ENCODE measurements at regions not wholly inside any gene's neighbourhood (a gene's known extent, or its start where the extent isn't known, plus 50 kb on each side); places are given as distances from the start of the nearest gene placed in this dataset.

DNA sequence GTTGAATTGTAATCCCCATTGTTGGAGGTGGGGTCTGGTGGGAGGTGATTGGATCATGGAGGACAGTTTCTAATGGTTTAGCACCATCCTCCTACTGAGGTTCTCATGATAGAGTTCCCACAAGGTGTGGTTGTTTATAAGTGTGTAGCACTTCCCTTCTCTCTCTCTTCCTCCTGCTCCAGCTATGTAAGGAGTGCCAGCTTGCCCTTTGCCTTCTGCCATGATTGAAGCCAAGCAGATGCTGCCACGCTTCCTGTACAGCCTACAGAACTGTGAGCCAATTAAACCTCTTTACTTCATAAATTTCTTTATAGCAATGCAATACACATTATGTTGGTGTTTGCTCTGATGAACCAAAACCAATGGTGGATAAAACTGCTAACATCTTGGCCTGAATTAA is 238.2 kb downstream of the EFNB2 start:
- DNase-seq (ENCODE audit: low read depth): no peak

DNA sequence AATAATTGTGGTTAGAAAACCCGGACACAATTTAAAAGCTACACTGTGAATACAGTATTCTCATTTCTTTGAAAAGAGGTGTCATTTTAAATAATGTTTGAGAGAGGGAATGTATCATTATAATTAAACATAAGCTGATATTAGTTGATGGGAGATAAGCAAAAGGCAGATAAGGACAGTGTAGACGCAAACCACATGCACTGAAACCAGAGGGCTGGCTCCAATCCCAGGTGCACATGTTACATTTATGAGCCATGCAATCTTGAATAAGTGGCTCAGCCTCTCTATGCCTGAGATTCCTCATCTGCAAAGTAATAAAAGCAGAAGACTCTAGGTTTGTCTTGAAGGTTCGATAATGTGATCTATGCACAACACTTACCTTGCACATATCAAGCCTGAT is 238.7 kb downstream of the EFNB2 start:
- no peak for DNase-seq (ENCODE audit: low read depth)

DNA sequence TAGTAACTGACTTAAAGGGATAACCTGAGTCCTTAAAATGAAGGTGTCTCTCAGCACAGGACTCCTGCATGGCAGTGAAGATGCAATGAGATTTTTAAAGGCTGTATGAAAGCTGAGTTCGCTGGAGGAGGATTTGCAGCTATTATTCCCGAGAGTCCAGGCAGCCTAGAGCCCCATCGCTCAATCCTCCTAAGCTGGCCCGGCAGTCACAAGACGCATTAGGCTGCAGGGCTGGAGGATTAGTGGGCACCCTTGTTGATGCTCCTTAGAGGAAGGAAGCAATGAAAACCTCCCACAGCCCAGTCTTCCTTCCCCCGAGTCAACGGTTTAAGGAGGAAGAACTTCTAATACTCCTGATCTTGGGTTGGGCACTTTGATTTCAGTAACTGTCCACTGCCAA is 239.5 kb downstream of the EFNB2 start:
- DNase-seq (ENCODE audit: low read depth): no peak

DNA sequence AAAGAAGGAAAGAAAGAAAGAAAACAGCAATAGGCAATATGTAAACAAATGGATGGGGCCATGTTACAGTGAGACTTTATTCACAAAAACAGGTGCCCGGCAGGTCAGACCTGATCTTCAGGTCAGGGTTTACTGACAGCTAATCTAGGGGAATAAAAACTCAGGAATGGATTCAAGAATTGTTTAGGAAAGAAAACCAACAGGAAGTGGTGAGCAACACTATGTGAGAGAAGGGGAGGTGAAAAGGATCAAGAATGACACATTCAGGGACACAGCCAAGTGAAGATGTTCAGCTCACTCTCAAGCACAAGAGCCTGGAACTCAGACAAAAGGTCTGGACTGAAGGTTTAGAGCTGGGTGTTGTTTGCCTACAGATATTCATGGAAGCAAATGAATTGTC is 244.5 kb downstream of the EFNB2 start:
- peak; percentile 23 for DNase-seq (ENCODE audit: low read depth)

DNA sequence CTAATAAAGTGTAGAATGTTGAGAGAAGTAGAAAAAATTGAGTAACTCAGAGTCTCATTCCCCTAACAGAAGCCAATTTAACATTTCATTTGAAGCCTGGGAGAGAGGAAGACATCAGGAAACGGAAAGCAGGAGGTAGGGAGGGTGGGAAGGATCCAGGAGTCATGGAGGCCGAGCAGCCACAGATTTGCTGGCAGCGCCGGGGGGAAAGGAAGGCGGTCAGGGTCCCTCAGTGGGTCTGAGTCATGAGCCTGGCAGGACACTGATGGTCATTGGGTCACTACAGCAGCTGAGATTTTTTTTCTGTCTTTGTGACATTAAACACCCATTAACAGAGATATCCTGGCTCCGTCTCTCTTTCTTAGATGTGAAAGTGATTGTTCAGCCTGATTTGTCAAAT is 248.1 kb downstream of the EFNB2 start:
- DNase-seq (ENCODE audit: low read depth): no peak

DNA sequence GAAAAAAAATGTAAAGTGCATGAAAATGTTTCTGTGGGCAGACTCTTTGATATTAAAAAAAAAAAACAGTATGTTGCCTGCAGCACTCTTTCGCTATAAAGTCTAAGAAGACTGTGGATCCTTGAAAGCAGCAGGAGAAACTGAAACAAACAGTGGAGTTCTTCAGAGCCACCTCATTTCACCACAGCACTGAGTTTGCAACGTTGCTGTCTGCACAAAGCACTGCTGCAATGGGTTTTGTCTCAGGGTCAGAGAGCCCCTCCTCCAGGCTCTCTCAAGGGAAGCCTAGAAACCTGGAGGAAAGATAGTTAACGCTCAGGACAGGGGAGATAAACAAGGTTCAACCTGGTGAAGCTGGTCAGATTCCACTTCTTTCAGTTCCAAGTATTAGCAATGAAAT is 248.7 kb downstream of the EFNB2 start:
- DNase-seq (ENCODE audit: low read depth): no peak

DNA sequence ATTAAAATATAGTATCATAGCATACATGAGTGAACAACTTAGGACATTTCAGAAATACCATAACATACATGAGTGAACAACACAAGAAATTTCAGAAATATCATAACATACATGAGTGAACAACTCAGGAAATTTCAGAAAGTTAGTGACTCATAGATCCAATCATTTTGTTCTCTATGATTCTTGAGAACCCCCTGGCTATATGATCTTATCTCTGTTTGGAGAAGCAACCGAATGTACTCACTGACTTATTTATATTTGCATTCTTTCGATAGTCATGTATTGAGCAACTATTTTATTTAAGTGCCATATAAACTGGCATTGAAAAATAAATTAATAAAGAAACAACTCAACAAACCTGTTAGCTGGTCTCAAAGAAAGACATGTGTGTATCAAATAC is 251.1 kb downstream of the EFNB2 start:
- no peak for DNase-seq (ENCODE audit: low read depth)

DNA sequence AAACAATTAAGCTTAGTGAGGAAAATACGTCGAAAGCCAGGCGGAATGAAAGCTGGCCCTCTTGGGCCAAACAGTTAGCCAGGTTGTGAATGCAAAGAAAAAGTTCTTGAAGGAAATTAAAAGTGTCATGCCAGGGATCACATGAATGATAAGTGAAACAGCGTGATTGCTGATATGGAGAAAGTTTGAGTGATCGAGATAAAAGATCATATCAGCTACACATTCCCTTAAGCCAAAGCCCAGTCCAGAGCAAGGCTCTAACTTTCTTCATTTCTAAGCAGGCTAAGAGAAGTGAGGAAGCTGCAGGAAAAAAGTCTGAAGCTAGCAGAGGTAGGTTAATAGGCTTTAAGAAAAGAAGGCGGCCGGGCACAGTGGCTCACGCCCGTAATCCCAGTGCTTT is 254.0 kb downstream of the EFNB2 start:
- DNase-seq (ENCODE audit: low read depth): no peak

DNA sequence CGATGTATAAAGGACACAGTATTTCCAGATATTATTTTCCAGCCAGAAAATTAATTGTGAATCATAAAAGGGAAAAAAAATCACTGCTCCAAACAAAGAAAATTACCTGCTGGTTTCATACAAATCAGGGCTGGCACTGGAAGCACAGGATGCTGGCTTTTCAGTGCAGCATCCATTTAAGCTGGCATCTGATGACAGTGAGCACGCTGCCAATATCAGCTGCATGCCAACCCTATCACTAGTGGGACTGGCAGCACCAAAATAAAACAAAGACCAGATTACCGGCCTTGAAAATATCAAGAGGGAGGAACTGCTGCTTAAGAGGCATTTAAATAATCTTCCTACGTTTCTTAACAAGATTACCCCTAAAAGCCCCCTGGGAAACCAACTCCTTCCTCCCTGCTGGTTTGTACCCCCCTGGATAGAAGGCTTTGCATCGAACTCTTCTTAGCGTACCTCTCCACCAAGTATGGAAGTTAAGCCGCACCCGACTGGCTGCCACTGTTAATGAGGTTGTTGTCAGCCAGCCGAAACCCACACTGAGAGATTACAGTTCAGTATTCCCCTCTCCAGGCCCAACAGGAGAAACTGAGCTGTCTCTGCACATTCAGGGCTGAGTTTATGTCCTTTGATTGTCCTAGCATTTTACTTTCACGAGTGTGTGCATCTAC is 257.8 kb downstream of the EFNB2 start:
- DNase-seq (ENCODE audit: low read depth): no peak

DNA sequence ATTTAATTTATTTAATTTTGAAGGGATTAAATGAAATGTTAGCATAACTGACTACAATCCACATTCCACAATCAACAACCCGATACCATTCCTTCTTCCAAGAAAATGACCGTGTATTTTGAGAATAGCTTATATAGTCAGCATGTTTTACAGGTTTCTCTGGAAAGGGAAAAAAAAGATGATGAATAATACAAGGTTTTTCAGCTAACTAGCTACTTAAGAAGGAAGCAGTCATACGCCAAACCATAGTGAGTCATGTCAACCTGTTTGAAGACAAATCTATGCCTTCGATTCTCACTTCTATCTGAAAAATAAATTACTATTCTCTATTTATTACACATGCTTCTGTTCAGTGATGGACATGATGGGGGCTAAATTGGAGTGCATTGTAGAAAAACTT is 258.6 kb downstream of the EFNB2 start:
- DNase-seq (ENCODE audit: low read depth): no peak

DNA sequence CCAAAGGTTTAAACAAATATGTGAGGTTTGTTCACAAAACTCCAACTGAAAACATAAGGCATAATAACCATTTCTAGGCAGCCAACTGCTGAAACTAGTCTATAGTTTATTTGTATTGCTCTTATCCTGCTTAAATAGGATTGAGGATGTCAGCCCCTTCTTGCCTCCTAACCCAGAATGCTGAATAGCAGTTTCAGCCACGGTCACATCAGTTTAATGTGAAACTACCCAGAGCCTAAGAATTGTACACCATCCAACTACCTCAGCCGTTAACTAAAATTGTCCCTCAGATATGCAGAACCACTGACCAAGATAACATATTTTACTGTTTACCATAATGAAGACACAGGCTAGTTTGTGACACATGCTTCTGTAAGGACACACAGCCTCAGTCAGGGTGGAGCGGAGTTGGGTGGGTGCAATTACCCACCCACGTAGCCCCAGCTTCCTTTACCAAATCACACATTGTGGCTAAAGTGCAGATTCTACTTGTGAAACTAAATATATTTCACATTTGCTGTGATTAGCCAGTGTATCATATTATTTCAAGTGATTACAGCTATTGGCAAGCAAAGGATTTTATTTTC is 259.9 kb downstream of the EFNB2 start:
- DNase-seq (ENCODE audit: low read depth): no peak

DNA sequence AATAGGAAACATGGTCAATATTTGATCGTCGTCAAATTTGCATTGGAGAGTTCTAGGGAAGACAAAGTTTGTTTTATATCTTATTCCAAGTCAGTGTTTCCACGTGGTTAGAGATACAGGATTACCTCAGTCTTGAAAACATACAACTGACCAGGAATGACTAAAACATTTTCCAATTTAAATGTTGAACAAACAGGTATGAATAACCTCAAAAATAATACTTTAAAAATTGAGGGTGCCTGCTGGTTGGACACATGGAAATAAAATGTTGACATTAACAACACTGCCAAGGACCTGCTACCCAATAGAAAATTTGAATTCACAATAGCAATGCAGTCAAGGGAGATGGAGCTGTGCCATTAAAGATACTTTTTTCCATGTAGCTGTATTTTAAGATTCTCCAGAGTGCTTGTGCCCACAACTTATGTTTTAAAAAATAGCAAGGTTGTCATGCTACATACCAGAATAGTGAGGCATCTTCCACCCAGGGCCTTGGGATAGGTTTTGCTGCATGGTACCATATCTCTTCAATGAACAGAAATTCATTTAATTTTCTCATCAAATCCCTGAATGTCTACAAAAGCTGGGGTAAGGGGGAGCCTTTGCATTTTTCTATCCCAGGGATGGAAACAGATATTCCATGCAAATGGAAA is 260.8 kb downstream of the EFNB2 start:
- no peak for DNase-seq (ENCODE audit: low read depth)

DNA sequence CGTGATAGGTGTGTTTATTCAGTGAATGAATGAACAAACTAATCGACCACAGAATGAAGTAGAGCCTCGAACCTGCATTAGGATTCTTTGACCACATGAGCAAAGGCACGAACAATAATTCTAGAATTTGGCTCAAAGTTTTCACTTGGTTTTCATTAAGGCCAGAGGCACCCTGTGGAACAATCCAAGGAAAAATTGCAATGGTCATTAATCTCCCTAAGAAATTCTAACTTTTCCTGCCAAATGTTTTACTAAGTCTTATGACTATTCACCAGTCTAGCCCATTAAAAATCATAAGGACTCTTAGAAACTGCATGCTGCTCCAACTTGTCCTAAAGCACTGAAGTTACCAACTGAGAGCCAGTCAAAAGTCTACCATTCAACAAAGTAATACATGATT is 271.7 kb downstream of the EFNB2 start:
- DNase-seq (ENCODE audit: low read depth): no peak

DNA sequence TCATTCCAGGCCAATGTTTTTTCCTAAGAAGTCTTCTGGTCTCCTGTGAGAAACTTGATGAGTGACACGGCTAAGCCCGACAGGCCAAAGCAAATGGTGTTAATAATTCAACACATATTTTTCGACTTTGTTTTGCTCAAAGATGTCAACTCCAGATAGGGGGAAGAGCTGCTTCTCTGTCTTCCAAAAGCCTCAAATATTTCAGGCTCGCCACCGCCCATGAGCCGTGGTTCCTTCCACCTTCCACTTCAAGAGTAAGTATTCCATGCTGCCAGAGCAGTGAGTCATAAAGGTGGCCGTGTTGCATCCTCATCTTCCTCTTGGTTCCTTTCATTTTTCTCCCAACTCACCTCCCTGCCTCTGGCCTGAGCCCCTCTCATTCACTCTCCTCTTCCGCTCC is 272.6 kb downstream of the EFNB2 start:
- no peak for DNase-seq (ENCODE audit: low read depth)

DNA sequence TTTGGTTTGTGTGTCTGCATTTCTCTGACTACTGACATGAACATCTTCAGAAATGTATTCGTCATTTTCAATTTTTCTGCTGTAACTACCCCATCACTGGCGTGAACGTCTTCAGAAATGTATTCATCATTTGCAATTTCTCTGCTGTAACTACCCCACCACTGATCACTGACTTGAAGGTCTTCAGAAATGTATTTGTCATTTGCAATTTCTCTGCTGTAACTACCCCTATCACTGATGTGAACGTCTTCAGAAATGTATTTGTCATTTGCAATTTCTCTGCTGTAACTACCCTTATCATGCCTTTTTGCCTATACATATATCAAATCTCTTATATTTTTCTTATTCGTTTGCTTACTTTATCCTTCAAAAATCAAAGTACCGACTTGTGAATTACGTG is 274.0 kb downstream of the EFNB2 start:
- no peak for DNase-seq (ENCODE audit: low read depth)

DNA sequence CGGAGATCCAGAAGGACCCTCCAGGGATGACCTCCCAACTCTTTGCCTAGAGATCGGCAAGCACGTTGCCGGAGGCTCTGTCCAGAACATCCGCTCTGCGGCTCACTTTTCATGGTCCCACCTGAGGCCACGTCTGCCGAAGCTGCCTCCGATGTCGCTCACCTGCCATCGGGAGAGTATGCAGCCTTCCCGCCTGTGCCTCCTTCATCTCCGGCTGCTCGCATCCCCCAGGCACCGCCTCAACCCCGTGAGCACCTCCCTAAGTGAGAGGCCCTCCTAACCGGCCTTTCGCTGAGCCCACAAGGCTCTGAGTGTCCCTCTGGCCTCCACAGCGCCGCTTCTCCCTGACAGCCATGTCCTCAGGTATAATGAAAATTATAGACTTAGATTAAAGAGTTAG is 275.1 kb downstream of the EFNB2 start:
- DNase-seq (ENCODE audit: low read depth): no peak

DNA sequence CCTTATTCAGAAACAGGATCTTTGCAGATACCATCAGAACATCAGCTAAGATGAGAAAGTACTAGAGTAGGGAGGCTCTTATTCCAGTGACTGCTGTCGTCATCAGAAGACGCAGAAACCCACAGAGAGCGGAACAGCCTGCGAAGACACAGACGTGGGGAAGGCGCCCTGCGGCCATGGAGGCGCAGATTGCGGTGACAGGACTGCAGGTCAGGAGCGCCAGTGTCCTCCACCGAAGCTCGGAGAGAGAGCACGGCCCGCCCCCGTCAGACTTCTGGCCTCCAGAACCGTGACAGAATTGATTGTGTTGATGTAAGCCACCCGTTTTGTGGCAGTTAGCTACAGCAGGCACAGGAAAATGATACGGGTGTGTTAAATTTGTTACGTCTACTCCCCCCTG is 275.5 kb downstream of the EFNB2 start:
- no peak for DNase-seq (ENCODE audit: low read depth)

DNA sequence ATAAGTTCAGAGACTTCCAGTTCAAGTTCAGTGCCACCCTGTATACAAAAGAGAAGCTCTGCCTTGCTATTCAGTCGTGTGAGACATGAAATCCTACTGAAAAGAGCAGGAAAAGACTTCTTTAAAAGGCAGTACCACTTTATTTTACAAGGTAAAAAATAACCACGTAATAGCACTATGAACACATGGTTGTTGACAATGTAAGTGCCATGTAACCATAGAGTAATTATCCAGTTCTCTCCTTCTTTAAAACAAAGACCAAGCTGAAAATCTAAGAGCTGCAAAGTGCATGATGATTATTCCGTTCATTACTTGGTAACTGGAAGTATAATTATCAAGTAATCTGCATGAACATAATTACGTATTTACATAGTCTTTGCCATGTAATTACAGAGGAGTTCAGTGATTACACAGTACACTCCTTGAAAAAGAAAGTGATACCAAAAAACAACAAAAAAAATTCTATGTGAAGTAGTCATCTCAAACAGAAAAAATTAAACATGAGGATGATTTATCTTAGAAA is 288.7 kb downstream of the EFNB2 start:
- DNase-seq (ENCODE audit: low read depth): no peak

DNA sequence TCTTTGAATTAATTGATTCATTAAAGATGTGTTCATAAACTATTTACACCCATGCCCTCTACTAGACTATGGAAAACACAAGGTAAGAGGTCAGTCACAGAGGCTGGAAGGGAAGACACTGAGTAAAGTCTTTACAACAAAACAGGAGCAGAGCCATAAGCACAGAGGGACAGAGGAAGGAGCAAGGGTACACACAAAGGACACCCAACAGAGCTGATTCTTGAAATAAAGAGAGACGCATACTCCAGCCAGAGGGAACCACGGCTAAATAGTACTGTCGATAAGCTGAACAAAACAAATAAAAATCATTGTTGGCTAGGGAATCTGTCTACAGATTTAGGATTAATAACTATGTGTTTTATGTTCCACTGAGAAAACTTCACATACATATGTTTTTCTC is 289.2 kb downstream of the EFNB2 start:
- DNase-seq (ENCODE audit: low read depth): no peak

DNA sequence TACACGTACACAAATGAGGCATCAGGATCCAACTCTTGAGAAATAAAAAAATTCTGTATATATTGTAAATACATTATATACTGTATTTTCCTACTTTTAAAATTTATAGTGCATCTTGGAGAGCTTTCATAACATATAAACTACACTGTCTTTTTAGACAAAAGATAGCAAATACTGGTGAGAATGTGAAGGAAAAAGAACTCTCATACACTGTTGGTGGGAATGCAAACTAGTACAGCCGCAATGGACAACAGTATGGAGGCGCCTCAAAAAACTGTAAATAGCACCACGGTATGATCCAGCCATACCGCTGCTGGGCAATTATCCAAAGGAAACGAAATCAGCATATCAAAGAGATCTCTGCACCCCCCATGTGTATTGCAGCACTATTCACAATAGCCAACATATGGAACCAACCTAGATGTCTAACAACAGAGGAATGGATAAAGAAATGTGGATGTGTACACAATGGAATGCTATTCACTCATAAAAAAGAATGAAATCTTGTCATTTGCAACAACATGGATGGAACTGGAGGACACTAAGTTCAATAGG is 292.4 kb downstream of the EFNB2 start:
- peak; percentile 53 for DNase-seq (ENCODE audit: low read depth)

DNA sequence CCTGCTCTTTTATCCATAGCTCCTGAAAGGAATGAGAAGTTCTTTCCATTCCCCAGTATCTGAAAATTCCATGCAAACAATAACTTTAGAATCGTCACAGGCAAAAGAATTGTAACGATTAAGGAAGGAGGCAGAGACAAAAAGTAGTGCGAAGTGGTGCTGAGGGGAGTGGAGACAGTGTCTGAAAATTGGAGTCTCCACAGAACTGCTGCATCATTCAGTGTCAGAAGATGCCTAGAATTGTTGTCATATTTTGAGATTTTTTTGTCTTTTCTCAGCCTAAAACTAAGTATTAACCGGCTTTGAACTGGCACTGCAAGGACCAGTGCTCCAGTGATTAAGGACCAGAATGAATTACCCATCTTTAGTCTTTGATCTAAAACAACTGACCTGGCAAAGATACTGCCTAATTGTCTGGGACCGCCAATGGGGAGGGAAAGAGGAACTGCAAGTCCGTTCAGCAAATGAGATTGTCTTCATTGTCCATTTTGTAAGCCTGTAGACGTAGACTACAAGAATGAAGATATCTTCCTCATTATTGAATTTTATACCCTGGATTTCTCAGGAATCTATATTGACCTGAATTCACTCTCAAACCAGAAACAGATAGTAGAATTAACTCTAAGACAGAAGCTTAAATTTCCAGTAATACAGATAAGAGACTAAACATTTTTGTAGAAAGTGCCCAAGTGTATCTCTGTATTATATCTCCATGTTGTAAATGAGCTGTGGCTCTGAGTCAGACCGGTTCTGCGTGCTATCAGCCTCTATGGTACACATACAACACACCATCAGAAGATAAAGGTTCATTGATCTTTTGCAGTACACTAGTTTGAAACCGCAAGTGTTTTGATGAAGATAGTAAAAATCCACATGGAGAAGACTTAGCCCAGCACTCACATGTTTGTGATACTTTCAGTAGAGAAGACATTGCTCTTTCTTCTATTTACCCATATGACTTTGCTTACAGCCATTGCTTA is 293.2 kb downstream of the EFNB2 start:
- peak; percentile 5 for DNase-seq (ENCODE audit: low read depth)

DNA sequence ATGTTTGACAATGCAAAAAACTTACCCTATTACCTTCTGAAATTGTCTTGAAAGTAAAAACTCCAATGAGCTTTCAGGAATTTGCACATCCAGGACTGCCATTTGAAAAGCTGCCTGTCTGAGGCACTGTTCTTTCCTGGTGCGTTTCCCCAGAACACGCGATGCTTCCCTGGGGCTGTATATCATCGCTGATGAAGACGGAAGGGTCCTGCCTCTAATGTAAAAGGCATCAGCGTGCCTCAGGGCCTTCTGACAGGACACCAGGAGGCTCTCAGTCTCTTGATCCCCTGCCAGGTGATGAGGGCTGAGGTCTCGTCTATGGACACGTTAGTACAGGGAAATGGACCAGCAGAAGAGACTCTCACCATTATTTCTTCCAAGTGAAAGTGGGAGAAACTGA is 296.8 kb downstream of the EFNB2 start:
- DNase-seq (ENCODE audit: low read depth): no peak

All from GM04503 (cell line).